Smooth muscle cell (in vitro differentiated cells): ENCODE measurements at regions not wholly inside any gene's neighbourhood (a gene's known extent, or its start where the extent isn't known, plus 50 kb on each side); places are given as distances from the start of the nearest gene placed in this dataset.

Experiments used
- DNase-seq: peaks from one replicate; lab custom pipeline; 2025; ENCODE audit not compliant: unreplicated experiment; lab: John Stamatoyannopoulos, UW
- H2AFZ ChIP-seq: fragments of 200-600 bp; sonication (generic); 2 replicates; pipeline ENCODE4 v1.6.0; 2016; ENCODE audit warnings: antibody characterized with exemption, low read depth, mild to moderate bottlenecking
- H3F3A ChIP-seq: fragments of 200-600 bp; sonication (generic); 2 replicates; pipeline ENCODE4 v1.6.0; 2017; ENCODE audit warnings: antibody characterized with exemption, low read depth
- H3K27ac ChIP-seq: fragments of 200-600 bp; sonication (generic); 2 replicates; pipeline ENCODE4 v1.5.1; 2016; ENCODE audit warnings: low read depth, mild to moderate bottlenecking
- H3K27me3 ChIP-seq: fragments of 200-600 bp; sonication (generic); 2 replicates; pipeline ENCODE4 v1.6.1; 2016; ENCODE audit warnings: low read depth, mild to moderate bottlenecking
- H3K36me3 ChIP-seq: fragments of 200-600 bp; sonication (generic); 2 replicates; pipeline ENCODE4 v1.5.1; 2016; ENCODE audit warnings: low read depth
- H3K4me1 ChIP-seq: fragments of 200-600 bp; sonication (generic); 2 replicates; pipeline ENCODE4 v1.5.1; 2016; ENCODE audit warnings: low read depth
- H3K4me2 ChIP-seq: fragments of 200-600 bp; sonication (generic); 2 replicates; pipeline ENCODE4 v1.6.0; 2016; ENCODE audit warnings: mild to moderate bottlenecking
- H3K4me3 ChIP-seq: fragments of 200-600 bp; sonication (generic); 2 replicates; pipeline ENCODE4 v1.5.1; 2016; ENCODE audit warnings: mild to moderate bottlenecking
- H3K79me2 ChIP-seq: fragments of 200-600 bp; sonication (generic); 2 replicates; pipeline ENCODE4 v1.6.0; 2016; ENCODE audit warnings: low read depth, mild to moderate bottlenecking
- H3K9ac ChIP-seq: fragments of 200-600 bp; sonication (generic); 2 replicates; pipeline ENCODE4 v1.6.0; 2016; ENCODE audit warnings: low read depth
- H3K9me3 ChIP-seq: fragments of 200-600 bp; sonication (generic); replicated peaks from 2 replicates; pipeline ENCODE4 v1.5.1; 2016; ENCODE audit warnings: low read depth
- H4K20me1 ChIP-seq: fragments of 200-600 bp; sonication (generic); 2 replicates; pipeline ENCODE4 v1.6.0; 2016; ENCODE audit warnings: low read depth
- CTCF ChIP-seq: fragments of 200-600 bp; sonication (generic); IDR thresholded peaks from 2 replicates; pipeline ENCODE4 v1.5.1; 2017; ENCODE audit warnings: borderline replicate concordance, mild to moderate bottlenecking, antibody characterized with exemption; ENCODE audit not compliant: insufficient read depth, poor library complexity, severe bottlenecking
- WGBS: methylation state at CpG from one replicate; pipeline ENCODE4 v1.1.7; 2016; ENCODE audit warnings: low lambda C conversion rate; 5-methylcytosine and 5-hydroxymethylcytosine counted together

GRCh38 chr15:38049891-38050290 lies 115.5 kb downstream of the TMCO5A start:
- H3K4me2 ChIP-seq: peak overlapping the region; percentile 66
- WGBS: 51% methylated on average over 4 of the region's 4 CpGs
- no peak for TF ChIP-seq CTCF
- no peaks in the 10 kb centered on the region for H3K27me3 ChIP-seq
- H3K4me1 ChIP-seq: peaks cover 5% of the 10 kb centered on the region
- H3K9me3 ChIP-seq: no peaks in the 10 kb centered on the region
- no peak for DNase-seq
- H3K79me2 ChIP-seq: no peaks in the 10 kb centered on the region
- H3K9ac ChIP-seq: no peak overlapping the region
- H4K20me1 ChIP-seq: no peaks in the 10 kb centered on the region
- H3K4me3 ChIP-seq: no peak overlapping the region
- H3F3A ChIP-seq: peaks cover 5% of the 10 kb centered on the region
- no peaks in the 10 kb centered on the region for H3K36me3 ChIP-seq
- H3K27ac ChIP-seq: peak overlapping the region; percentile 68
- peak overlapping the region; percentile 72 for H2AFZ ChIP-seq

GRCh38 chr15:38050529-38051448 lies 116.3 kb downstream of the TMCO5A start:
- Histone ChIP-seq H2AFZ (peak overlapping the region; percentile 72), H4K20me1 (no peaks in the 10 kb centered on the region), H3F3A (peaks cover 12% of the 10 kb centered on the region), H3K4me3 (no peak overlapping the region), H3K4me2 (peak overlapping the region; percentile 66), H3K27me3 (no peaks in the 10 kb centered on the region), H3K4me1 (peaks cover 7% of the 10 kb centered on the region), H3K79me2 (no peaks in the 10 kb centered on the region), H3K9me3 (no peaks in the 10 kb centered on the region), H3K9ac (no peak overlapping the region), H3K27ac (peak overlapping the region; percentile 68), H3K36me3 (no peaks in the 10 kb centered on the region)
- WGBS: 48% methylated on average over 4 of the region's 4 CpGs
- no peak for DNase-seq
- no peak for TF ChIP-seq CTCF

- DNase-seq: no peak
- Histone ChIP-seq H3K27ac (peak overlapping the region; percentile 96), H3K79me2 (no peaks in the 10 kb centered on the region), H3K4me3 (no peak overlapping the region), H3K9me3 (no peaks in the 10 kb centered on the region), H3F3A (peaks cover 15% of the 10 kb centered on the region), H3K27me3 (no peaks in the 10 kb centered on the region), H3K36me3 (no peaks in the 10 kb centered on the region), H4K20me1 (no peaks in the 10 kb centered on the region), H3K9ac (no peak overlapping the region), H3K4me2 (no peak overlapping the region), H3K4me1 (peaks cover 7% of the 10 kb centered on the region), H2AFZ (peak overlapping the region; percentile 26)
- no peak for TF ChIP-seq CTCF
- 73% methylated on average over 2 of the region's 2 CpGs for WGBS
Measured at GRCh38 chr15:38053205-38053604, 118.8 kb downstream of the TMCO5A start.
